HG03575 (cell line): ENCODE measurements at regions not wholly inside any gene's neighbourhood (a gene's known extent, or its start where the extent isn't known, plus 50 kb on each side); places are given as distances from the start of the nearest gene placed in this dataset.
A peak's percentile ranks its signal among the peaks of the same experiment; 100 is the strongest.
"Not testable (repeated sequence)": the region's sequence is repeated elsewhere in the genome, so short reads cannot be mapped to it uniquely, and the experiment has no call there.

Source experiments
- ATAC-seq: cut with Tn5 transposase; IDR thresholded peaks from one replicate; pipeline ENCODE4 v1.9.1; 2021; ENCODE audit not compliant: unreplicated experiment, insufficient number of reproducible peaks, low FRiP score; ENCODE audit errors: extremely low read depth

- no peak for ATAC-seq
Measured at GRCh38 chr2:59770651-59771050, 782.8 kb downstream of the BCL11A start.

- ATAC-seq: no peak
Measured at GRCh38 chr2:59761966-59762365, 791.5 kb downstream of the BCL11A start.

GRCh38 chr2:59756150-59756549, 797.3 kb downstream of the BCL11A start:
- no peak for ATAC-seq

GRCh38 chr2:59754011-59754735, 799.3 kb downstream of the BCL11A start:
- ATAC-seq: no peak

- no peak for ATAC-seq
Measured at GRCh38 chr2:59752512-59752911, 800.9 kb downstream of the BCL11A start.

- ATAC-seq: no peak
Measured at GRCh38 chr2:59752071-59752470, 801.4 kb downstream of the BCL11A start.

- ATAC-seq: not testable (repeated sequence)
Measured at GRCh38 chr2:59751214-59751613, 802.2 kb downstream of the BCL11A start.

GRCh38 chr2:59746291-59746690, 807.2 kb downstream of the BCL11A start:
- no peak for ATAC-seq

GRCh38 chr2:59745085-59745484, 808.4 kb downstream of the BCL11A start:
- no peak for ATAC-seq

- no peak for ATAC-seq
Measured at GRCh38 chr2:59744436-59744835, 809.0 kb downstream of the BCL11A start.

GRCh38 chr2:59741840-59742239, 811.6 kb downstream of the BCL11A start:
- no peak for ATAC-seq

GRCh38 chr2:59739166-59739565, 814.3 kb downstream of the BCL11A start:
- ATAC-seq: no peak

GRCh38 chr2:59737299-59737698, 816.2 kb downstream of the BCL11A start:
- no peak for ATAC-seq

- ATAC-seq: no peak
Measured at GRCh38 chr2:59734743-59735142, 818.7 kb downstream of the BCL11A start.

- ATAC-seq: no peak
Measured at GRCh38 chr2:59733970-59734369, 819.5 kb downstream of the BCL11A start.

GRCh38 chr2:59733567-59733930, 819.9 kb downstream of the BCL11A start:
- no peak for ATAC-seq

GRCh38 chr2:59732871-59733566, 820.4 kb downstream of the BCL11A start:
- no peak for ATAC-seq

GRCh38 chr2:59727121-59727590, 826.3 kb downstream of the BCL11A start:
- no peak for ATAC-seq

GRCh38 chr2:59726228-59727120, 827.0 kb downstream of the BCL11A start:
- peak; percentile 67 for ATAC-seq

GRCh38 chr2:59724746-59725145, 828.7 kb downstream of the BCL11A start:
- no peak for ATAC-seq
